Upper lobe of left lung (tissue), 6 donors: ENCODE measurements at regions not wholly inside any gene's neighbourhood (a gene's known extent, or its start where the extent isn't known, plus 50 kb on each side); places are given as distances from the start of the nearest gene placed in this dataset.

Experiments used
- ATAC-seq, 2 donors: fragments of 200-7000 bp; cut with Tn5 transposase; one replicate each; pipeline ENCODE4 v1.9.1; 2022; ENCODE audit warnings: mild to moderate bottlenecking in 2 of 2, moderate library complexity in 2 of 2; ENCODE audit not compliant: low FRiP score in 2 of 2
- DNase-seq, 2 donors: peaks; one replicate each; pipeline ENCODE4 v3.0.0-alpha.2; 2019 to 2020
- H3K27ac ChIP-seq, 4 donors: fragments of 200-600 bp; sonication (generic); one replicate each; pipeline ENCODE4 v1.5.1; 2016 to 2019
- H3K27me3 ChIP-seq, 4 donors: fragments of 200-600 bp; sonication (generic); one replicate each; pipeline ENCODE4 v1.5.1; 2017 to 2019
- H3K36me3 ChIP-seq, 4 donors: fragments of 200-600 bp; sonication (generic); one replicate each; pipeline ENCODE4 v1.5.1; 2016 to 2019
- H3K4me1 ChIP-seq, 4 donors: fragments of 200-600 bp; sonication (generic); one replicate each; pipeline ENCODE4 v1.5.1; 2018 to 2019
- H3K4me3 ChIP-seq, 4 donors: fragments of 200-600 bp; sonication (generic); one replicate each; pipeline ENCODE4 v1.5.1; 2017 to 2019; ENCODE audit warnings: mild to moderate bottlenecking in 2 of 4, moderate library complexity in 1 of 4
- H3K9me3 ChIP-seq, 4 donors: fragments of 200-600 bp; sonication (generic); one replicate each; pipeline ENCODE4 v1.5.1; 2018 to 2019
- EP300 ChIP-seq, 4 donors: sonication (generic); formaldehyde crosslinking; IDR thresholded peaks; one replicate each; pipeline ENCODE4 v1.5.1; 2017; ENCODE audit warnings: antibody characterized with exemption in 4 of 4, control low read depth in 2 of 4
- POLR2A ChIP-seq, 4 donors: fragments of 450-650 bp; IDR thresholded peaks; one replicate each; pipeline ENCODE4 v1.5.1; 2016 to 2017; ENCODE audit warnings: antibody characterized with exemption in 4 of 4, mild to moderate bottlenecking in 2 of 4
- POLR2AphosphoS5 ChIP-seq, 2 donors: sonication (generic); formaldehyde crosslinking; IDR thresholded peaks; one replicate each; pipeline ENCODE4 v1.5.1; 2017; ENCODE audit warnings: antibody characterized with exemption in 2 of 2
- WGBS, 2 donors: methylation state at CpG; one replicate each; pipeline ENCODE4 v1.1.5; 2017 to 2018; 5-methylcytosine and 5-hydroxymethylcytosine counted together
- TF ChIP-seq, protein P1 (sequence below), 6 experiments: fragments of 450-650 bp in 4 of 6; fragments of 200-600 bp in 2 of 6; sonication (generic) in 2 of 6; IDR thresholded peaks; one replicate each; pipeline ENCODE4 v1.5.1; 2016 to 2019; ENCODE audit warnings: antibody characterized with exemption in 6 of 6
- donor health status: DM: no; HTN: no; CAD: no; lungs with moderate emphysema.
- donor health status: DM: no; HTN: yes; CAD: no; lungs with severe emphysema.

- no peak overlapping the region for H3K4me3 ChIP-seq
- 92 to 93% methylated on average over 5 of the region's 5 CpGs for whole genome bisulfite sequencing, 2 donors
- H3K27me3 ChIP-seq = no peaks in the 10 kb centered on the region
- TF ChIP-seq EP300 (IDR thresholded peaks at IDR 0.05) (no peak), POLR2AphosphoS5 (IDR thresholded peaks at IDR 0.05) (no peak), POLR2A (IDR thresholded peaks at IDR 0.05) (no peak)
- TF ChIP-seq, protein P1, sequence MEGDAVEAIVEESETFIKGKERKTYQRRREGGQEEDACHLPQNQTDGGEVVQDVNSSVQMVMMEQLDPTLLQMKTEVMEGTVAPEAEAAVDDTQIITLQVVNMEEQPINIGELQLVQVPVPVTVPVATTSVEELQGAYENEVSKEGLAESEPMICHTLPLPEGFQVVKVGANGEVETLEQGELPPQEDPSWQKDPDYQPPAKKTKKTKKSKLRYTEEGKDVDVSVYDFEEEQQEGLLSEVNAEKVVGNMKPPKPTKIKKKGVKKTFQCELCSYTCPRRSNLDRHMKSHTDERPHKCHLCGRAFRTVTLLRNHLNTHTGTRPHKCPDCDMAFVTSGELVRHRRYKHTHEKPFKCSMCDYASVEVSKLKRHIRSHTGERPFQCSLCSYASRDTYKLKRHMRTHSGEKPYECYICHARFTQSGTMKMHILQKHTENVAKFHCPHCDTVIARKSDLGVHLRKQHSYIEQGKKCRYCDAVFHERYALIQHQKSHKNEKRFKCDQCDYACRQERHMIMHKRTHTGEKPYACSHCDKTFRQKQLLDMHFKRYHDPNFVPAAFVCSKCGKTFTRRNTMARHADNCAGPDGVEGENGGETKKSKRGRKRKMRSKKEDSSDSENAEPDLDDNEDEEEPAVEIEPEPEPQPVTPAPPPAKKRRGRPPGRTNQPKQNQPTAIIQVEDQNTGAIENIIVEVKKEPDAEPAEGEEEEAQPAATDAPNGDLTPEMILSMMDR (IDR thresholded peaks at IDR 0.05) = no peak
- no peaks in the 10 kb centered on the region for H3K36me3 ChIP-seq
- DNase-seq = no peak
- no peak for ATAC-seq
- no peaks in the 10 kb centered on the region for H3K4me1 ChIP-seq
- H3K27ac ChIP-seq = no peak overlapping the region
- H3K9me3 ChIP-seq = no peaks in the 10 kb centered on the region
These were observed 74.7 kb downstream of the PFDN4 start for GRCh38 chr20:54282625-54283024.

DNA sequence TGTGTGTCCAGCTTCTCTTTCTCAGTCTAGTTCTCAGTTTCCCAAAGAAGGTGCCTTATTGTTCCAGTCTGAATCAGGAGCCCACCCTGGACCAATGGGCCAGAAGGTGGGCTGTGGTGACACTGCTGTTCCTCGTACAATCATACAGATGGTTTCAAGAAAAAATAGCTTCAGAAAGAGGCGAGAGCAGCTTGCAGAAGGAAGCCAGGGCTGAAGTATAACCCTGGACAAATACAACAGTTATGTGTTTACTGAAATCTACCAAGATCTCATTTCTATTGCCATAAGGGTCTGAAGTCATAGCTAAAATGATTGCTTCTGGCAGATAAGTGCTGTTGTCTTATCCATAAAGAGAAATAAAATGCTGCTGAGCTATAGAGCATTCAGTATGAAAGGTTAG, 75.4 kb downstream of the PFDN4 start:
- WGBS, 2 donors = 76 to 92% methylated on average over 2 of the region's 2 CpGs

GRCh38 chr20:54284928-54285704, 77.2 kb downstream of the PFDN4 start:
- TF ChIP-seq POLR2A (IDR thresholded peaks at IDR 0.05) (no peak), EP300 (IDR thresholded peaks at IDR 0.05) (no peak), POLR2AphosphoS5 (IDR thresholded peaks at IDR 0.05) (no peak)
- TF ChIP-seq, protein P1 (IDR thresholded peaks at IDR 0.05) = no peak
- Histone ChIP-seq H3K36me3 (no peaks in the 10 kb centered on the region), H3K9me3 (no peaks in the 10 kb centered on the region), H3K4me1 (no peaks in the 10 kb centered on the region), H3K27ac (no peak overlapping the region), H3K4me3 (no peak overlapping the region), H3K27me3 (no peaks in the 10 kb centered on the region)
- ATAC-seq = no peak
- 73 to 79% methylated on average over 5 of the region's 5 CpGs for WGBS, 2 donors
- DNase-seq = no peak

More for the DNA sequence above, 75.4 kb downstream of the PFDN4 start:
- no peak overlapping the region for H3K4me3 ChIP-seq
- DNase-seq (no peak), ATAC-seq (no peak)
- no peaks in the 10 kb centered on the region for H3K36me3 ChIP-seq
- no peaks in the 10 kb centered on the region for H3K4me1 ChIP-seq
- TF ChIP-seq, protein P1 (IDR thresholded peaks at IDR 0.05) = no peak
- no peak for TF ChIP-seq POLR2AphosphoS5 (IDR thresholded peaks at IDR 0.05)
- TF ChIP-seq EP300 (IDR thresholded peaks at IDR 0.05) = no peak
- no peak for TF ChIP-seq POLR2A (IDR thresholded peaks at IDR 0.05)
- H3K9me3 ChIP-seq = no peaks in the 10 kb centered on the region
- no peak overlapping the region for H3K27ac ChIP-seq
- no peaks in the 10 kb centered on the region for H3K27me3 ChIP-seq

- H3K4me3 ChIP-seq = no peak overlapping the region
- no peaks in the 10 kb centered on the region for H3K27me3 ChIP-seq
- DNase-seq (no peak), ATAC-seq (no peak)
- TF ChIP-seq POLR2AphosphoS5 (IDR thresholded peaks at IDR 0.05) (no peak), EP300 (IDR thresholded peaks at IDR 0.05) (no peak), POLR2A (IDR thresholded peaks at IDR 0.05) (no peak)
- TF ChIP-seq, protein P1 (IDR thresholded peaks at IDR 0.05) = no peak
- no peaks in the 10 kb centered on the region for H3K4me1 ChIP-seq
- no peak overlapping the region for H3K27ac ChIP-seq
- WGBS, 2 donors = 78 to 82% methylated on average over 6 of the region's 6 CpGs
- H3K36me3 ChIP-seq = no peaks in the 10 kb centered on the region
- H3K9me3 ChIP-seq = no peaks in the 10 kb centered on the region
These were observed 82.7 kb downstream of the PFDN4 start for GRCh38 chr20:54290636-54291035.
